ENCODE measurements at regions not wholly inside any gene's neighbourhood (a gene's known extent, or its start where the extent isn't known, plus 50 kb on each side); places are given as distances from the start of the nearest gene placed in this dataset.
"Not testable (repeated sequence)": the region's sequence is repeated elsewhere in the genome, so short reads cannot be mapped to it uniquely, and the experiment has no call there.

GRCh38 chr13:84741253-84741652 lies 859.0 kb upstream of the SLITRK1 start:
- no peak for DNase-seq (ENCODE audit: low read depth)

GRCh38 chr13:84739021-84739420 lies 856.7 kb upstream of the SLITRK1 start:
- no peak for DNase-seq (ENCODE audit: low read depth)

- no peak for DNase-seq (ENCODE audit: low read depth)
Observed at GRCh38 chr13:84737661-84738060, 855.4 kb upstream of the SLITRK1 start.

GRCh38 chr13:84730376-84730775 lies 848.1 kb upstream of the SLITRK1 start:
- DNase-seq (ENCODE audit: low read depth) = no peak

GRCh38 chr13:84705982-84706710 lies 823.9 kb upstream of the SLITRK1 start:
- no peak for DNase-seq (ENCODE audit: low read depth)

GRCh38 chr13:84702174-84702573 lies 819.9 kb upstream of the SLITRK1 start:
- no peak for DNase-seq (ENCODE audit: low read depth)

- not testable (repeated sequence) for DNase-seq (ENCODE audit: low read depth)
Observed at GRCh38 chr13:84697591-84697990, 815.3 kb upstream of the SLITRK1 start.

GRCh38 chr13:84686973-84687372 lies 804.7 kb upstream of the SLITRK1 start:
- no peak for DNase-seq (ENCODE audit: low read depth)

GRCh38 chr13:84686458-84686857 lies 804.2 kb upstream of the SLITRK1 start:
- DNase-seq (ENCODE audit: low read depth) = no peak

GRCh38 chr13:84684804-84685203 lies 802.5 kb upstream of the SLITRK1 start:
- no peak for DNase-seq (ENCODE audit: low read depth)

GRCh38 chr13:84684048-84684662 lies 801.9 kb upstream of the SLITRK1 start:
- no peak for DNase-seq (ENCODE audit: low read depth)

GRCh38 chr13:84683448-84683847 lies 801.2 kb upstream of the SLITRK1 start:
- DNase-seq (ENCODE audit: low read depth) = no peak

- DNase-seq (ENCODE audit: low read depth) = no peak
Observed at GRCh38 chr13:84677836-84678235, 795.6 kb upstream of the SLITRK1 start.

- no peak for DNase-seq (ENCODE audit: low read depth)
Observed at GRCh38 chr13:84672616-84673015, 790.3 kb upstream of the SLITRK1 start.

GRCh38 chr13:84670245-84670644 lies 788.0 kb upstream of the SLITRK1 start:
- no peak for DNase-seq (ENCODE audit: low read depth)

GRCh38 chr13:84668637-84669036 lies 786.4 kb upstream of the SLITRK1 start:
- no peak for DNase-seq (ENCODE audit: low read depth)

GRCh38 chr13:84662491-84662890 lies 780.2 kb upstream of the SLITRK1 start:
- DNase-seq (ENCODE audit: low read depth) = no peak

GRCh38 chr13:84661718-84662117 lies 779.4 kb upstream of the SLITRK1 start:
- no peak for DNase-seq (ENCODE audit: low read depth)

- DNase-seq (ENCODE audit: low read depth) = no peak
Observed at GRCh38 chr13:84659359-84659661, 777.0 kb upstream of the SLITRK1 start.

GRCh38 chr13:84658491-84659358 lies 776.5 kb upstream of the SLITRK1 start:
- no peak for DNase-seq (ENCODE audit: low read depth)

GRCh38 chr13:84655677-84656076 lies 773.4 kb upstream of the SLITRK1 start:
- no peak for DNase-seq (ENCODE audit: low read depth)

- DNase-seq (ENCODE audit: low read depth) = no peak
Observed at GRCh38 chr13:84654654-84655275, 772.5 kb upstream of the SLITRK1 start.
